Thyroid gland (tissue), 4 donors: ENCODE measurements at regions not wholly inside any gene's neighbourhood (a gene's known extent, or its start where the extent isn't known, plus 50 kb on each side); places are given as distances from the start of the nearest gene placed in this dataset.

Experiments used
- DNase-seq, 2 donors: peaks; one replicate each; pipeline ENCODE4 v3.0.0-alpha.2; 2019
- H3K27ac ChIP-seq, 3 donors: fragments of 200-600 bp; sonication (generic); 1 replicate in 2 of 3; 2 replicates in 1 of 3; pipeline ENCODE4 v1.5.1; 2016 to 2019; ENCODE audit warnings: mild to moderate bottlenecking in 1 of 3, moderate library complexity in 1 of 3
- H3K27me3 ChIP-seq: fragments of 200-600 bp; sonication (generic); one replicate; pipeline ENCODE4 v1.5.1; 2019
- H3K36me3 ChIP-seq, 2 donors: fragments of 200-600 bp; sonication (generic); one replicate each; pipeline ENCODE4 v1.5.1; 2016 to 2019
- H3K4me1 ChIP-seq, 2 donors: fragments of 200-600 bp; sonication (generic); one replicate each; pipeline ENCODE4 v1.5.1; 2017 to 2019
- H3K4me3 ChIP-seq, 3 donors: fragments of 200-600 bp; sonication (generic); replicated peaks in 1 of 3; 1 replicate in 2 of 3; 2 replicates in 1 of 3; pipeline ENCODE4 v1.5.1; 2016; ENCODE audit warnings: mild to moderate bottlenecking in 1 of 3
- H3K9me3 ChIP-seq: fragments of 200-600 bp; sonication (generic); one replicate; pipeline ENCODE4 v1.5.1; 2017
- POLR2A ChIP-seq, 2 donors: fragments of 450-650 bp; IDR thresholded peaks; one replicate each; pipeline ENCODE4 v1.6.1; 2017; ENCODE audit warnings: antibody characterized with exemption in 2 of 2, mild to moderate bottlenecking in 2 of 2, moderate library complexity in 1 of 2
- WGBS, 2 donors: methylation state at CpG; one replicate each; pipeline ENCODE4 v1.1.5; 2017; 5-methylcytosine and 5-hydroxymethylcytosine counted together
- intact Hi-C: fragments of 100-400 bp; cut with DNase I; formaldehyde crosslinking; loops from one replicate; pipeline ENCODE4 v1.15.1; 2023
- TF ChIP-seq, protein P1 (sequence below), 6 experiments: fragments of 200-600 bp in 3 of 6; fragments of 450-650 bp in 3 of 6; sonication (generic) in 3 of 6; IDR thresholded peaks; one replicate each; pipeline ENCODE4 v1.5.1; 2016 to 2019; ENCODE audit warnings: antibody characterized with exemption in 6 of 6, mild to moderate bottlenecking in 2 of 6, inconsistent platforms in 1 of 6, moderate library complexity in 1 of 6

DNA sequence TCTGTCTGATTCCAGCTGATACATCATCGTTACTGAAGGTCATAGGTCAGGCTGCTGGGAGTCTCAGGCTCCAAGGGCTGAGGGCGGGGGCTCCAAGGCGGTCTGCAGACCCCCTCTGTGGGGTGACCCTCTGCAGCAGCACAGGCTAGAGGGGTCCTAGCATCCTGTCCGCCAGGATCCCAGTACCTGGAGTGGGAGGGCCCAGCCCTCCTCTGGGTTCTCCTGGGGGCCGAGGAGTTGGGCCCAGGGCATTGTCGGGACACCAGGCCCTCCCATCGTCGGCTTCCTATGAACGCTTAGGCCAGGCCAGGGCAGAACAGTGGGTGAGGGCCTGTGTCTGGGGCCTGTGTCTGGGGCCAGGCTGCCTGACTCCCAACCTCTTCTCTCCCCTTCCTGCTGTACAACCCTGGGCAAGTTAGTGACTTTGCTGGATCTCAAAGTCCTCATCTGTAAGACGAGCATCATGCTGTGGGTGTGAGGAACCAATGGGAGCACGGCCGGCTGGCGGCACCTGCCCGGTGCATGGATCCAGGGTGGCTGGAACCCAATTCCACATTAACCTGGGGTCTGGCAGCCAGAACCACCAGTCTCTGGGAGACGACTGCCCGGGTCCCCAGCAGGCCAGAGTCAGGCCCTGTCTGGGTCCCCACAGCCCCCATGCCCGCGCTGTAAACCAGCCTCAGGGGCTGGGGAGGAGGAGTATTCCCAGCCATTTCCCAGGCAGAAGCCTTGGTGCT is 56.2 kb upstream of the COL18A1 start:
- intact Hi-C loops: no loop called here
- TF ChIP-seq, protein P1, sequence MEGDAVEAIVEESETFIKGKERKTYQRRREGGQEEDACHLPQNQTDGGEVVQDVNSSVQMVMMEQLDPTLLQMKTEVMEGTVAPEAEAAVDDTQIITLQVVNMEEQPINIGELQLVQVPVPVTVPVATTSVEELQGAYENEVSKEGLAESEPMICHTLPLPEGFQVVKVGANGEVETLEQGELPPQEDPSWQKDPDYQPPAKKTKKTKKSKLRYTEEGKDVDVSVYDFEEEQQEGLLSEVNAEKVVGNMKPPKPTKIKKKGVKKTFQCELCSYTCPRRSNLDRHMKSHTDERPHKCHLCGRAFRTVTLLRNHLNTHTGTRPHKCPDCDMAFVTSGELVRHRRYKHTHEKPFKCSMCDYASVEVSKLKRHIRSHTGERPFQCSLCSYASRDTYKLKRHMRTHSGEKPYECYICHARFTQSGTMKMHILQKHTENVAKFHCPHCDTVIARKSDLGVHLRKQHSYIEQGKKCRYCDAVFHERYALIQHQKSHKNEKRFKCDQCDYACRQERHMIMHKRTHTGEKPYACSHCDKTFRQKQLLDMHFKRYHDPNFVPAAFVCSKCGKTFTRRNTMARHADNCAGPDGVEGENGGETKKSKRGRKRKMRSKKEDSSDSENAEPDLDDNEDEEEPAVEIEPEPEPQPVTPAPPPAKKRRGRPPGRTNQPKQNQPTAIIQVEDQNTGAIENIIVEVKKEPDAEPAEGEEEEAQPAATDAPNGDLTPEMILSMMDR (IDR thresholded peaks at IDR 0.05): no peak
- TF ChIP-seq POLR2A (IDR thresholded peaks at IDR 0.05): no peak
- 88 to 91% methylated on average over 13 to 15 of the region's 18 CpGs for WGBS, 2 donors
- Histone ChIP-seq H3K36me3 (no peaks in the 10 kb centered on the region), H3K27me3 (no peaks in the 10 kb centered on the region), H3K9me3 (no peaks in the 10 kb centered on the region), H3K4me3 (no peak overlapping the region), H3K4me1 (peaks cover 0 to 27% of the 10 kb centered on the region in 2 donors), H3K27ac (peak overlapping the region in 1 of 3 donors; percentile 28)
- no peak for DNase-seq

GRCh38 chr21:45350206-45350854 is 54.6 kb upstream of the COL18A1 start:
- H3K9me3 ChIP-seq: no peaks in the 10 kb centered on the region
- intact Hi-C loops: no loop called here
- H3K27ac ChIP-seq: no peak overlapping the region
- peaks cover 0 to 27% of the 10 kb centered on the region in 2 donors for H3K4me1 ChIP-seq
- TF ChIP-seq, protein P1 (IDR thresholded peaks at IDR 0.05): no peak
- TF ChIP-seq POLR2A (IDR thresholded peaks at IDR 0.05): no peak
- whole genome bisulfite sequencing, 2 donors: 89 to 95% methylated on average over 8 of the region's 8 CpGs
- no peaks in the 10 kb centered on the region for H3K27me3 ChIP-seq
- no peak for DNase-seq
- H3K4me3 ChIP-seq: no peak overlapping the region
- H3K36me3 ChIP-seq: no peaks in the 10 kb centered on the region

GRCh38 chr21:45351061-45351460 is 53.9 kb upstream of the COL18A1 start:
- no peak overlapping the region for H3K4me3 ChIP-seq
- H3K4me1 ChIP-seq: peaks cover 0 to 27% of the 10 kb centered on the region in 2 donors
- no peaks in the 10 kb centered on the region for H3K9me3 ChIP-seq
- no peak overlapping the region for H3K27ac ChIP-seq
- TF ChIP-seq, protein P1 (IDR thresholded peaks at IDR 0.05): no peak
- TF ChIP-seq POLR2A (IDR thresholded peaks at IDR 0.05): no peak
- DNase-seq: no peak
- no peaks in the 10 kb centered on the region for H3K27me3 ChIP-seq
- 83 to 87% methylated on average over 15 to 22 of the region's 22 CpGs for WGBS, 2 donors
- intact Hi-C loops: no loop called here
- no peaks in the 10 kb centered on the region for H3K36me3 ChIP-seq

DNA sequence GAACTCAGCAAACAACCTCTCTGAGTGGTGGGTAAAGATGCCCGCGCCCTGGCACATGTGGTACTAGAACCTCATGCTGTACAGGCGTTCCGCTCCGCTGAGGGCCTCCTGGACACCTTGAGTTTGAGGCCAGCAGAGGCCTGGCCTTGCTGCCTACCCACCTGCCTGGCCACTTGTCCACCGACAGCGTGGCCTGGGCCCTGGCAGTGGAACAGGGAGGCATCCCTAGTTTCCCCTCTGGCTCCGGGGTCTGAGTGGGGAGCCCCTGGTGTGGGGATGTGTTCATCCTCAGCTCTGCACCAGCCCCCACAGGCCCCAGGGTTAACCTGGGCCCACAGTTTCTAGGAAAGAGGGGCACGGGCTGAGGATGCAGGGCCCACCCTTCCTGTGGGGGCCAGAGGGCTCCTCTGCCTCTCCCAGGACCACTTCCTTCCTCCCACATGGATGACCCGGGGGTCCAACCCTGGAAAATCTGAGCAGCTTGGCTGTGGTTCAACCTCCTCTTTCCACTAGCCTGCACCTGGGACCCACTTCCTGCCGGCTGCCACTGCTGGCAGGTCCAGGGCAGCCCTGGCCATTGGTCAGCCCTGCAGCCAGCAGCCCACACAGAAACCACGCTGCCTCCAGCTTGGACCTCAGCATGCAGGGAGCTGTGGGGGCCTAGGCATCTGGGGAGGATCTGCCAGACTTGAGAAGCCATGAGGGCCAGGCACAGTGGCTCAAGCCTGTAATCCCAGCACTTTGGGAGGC is 53.3 kb upstream of the COL18A1 start:
- no peak overlapping the region for H3K27ac ChIP-seq
- 76 to 87% methylated on average over 6 to 7 of the region's 12 CpGs for WGBS, 2 donors

More for the DNA sequence above, 53.3 kb upstream of the COL18A1 start:
- H3K9me3 ChIP-seq: no peaks in the 10 kb centered on the region
- TF ChIP-seq POLR2A (IDR thresholded peaks at IDR 0.05): no peak
- TF ChIP-seq, protein P1 (IDR thresholded peaks at IDR 0.05): no peak
- no peak for DNase-seq
- intact Hi-C loops: no loop called here
- H3K36me3 ChIP-seq: no peaks in the 10 kb centered on the region
- no peak overlapping the region for H3K4me3 ChIP-seq
- no peaks in the 10 kb centered on the region for H3K27me3 ChIP-seq
- peaks cover 0 to 27% of the 10 kb centered on the region in 2 donors for H3K4me1 ChIP-seq
